Sigmoid colon (tissue), 6 donors: ENCODE measurements at regions not wholly inside any gene's neighbourhood (a gene's known extent, or its start where the extent isn't known, plus 50 kb on each side); places are given as distances from the start of the nearest gene placed in this dataset.
A peak's percentile ranks its signal among the peaks of the same experiment; 100 is the strongest.

Experiments
- DNase-seq: peaks from one replicate; pipeline ENCODE4 v3.0.0-alpha.2; 2019
- H3K27ac ChIP-seq, 4 donors: fragments of 200-600 bp; sonication (generic); one replicate each; pipeline ENCODE4 v1.5.1; 2016 to 2019; ENCODE audit warnings: mild to moderate bottlenecking in 1 of 4
- H3K27me3 ChIP-seq, 3 donors: fragments of 200-600 bp; sonication (generic); one replicate each; pipeline ENCODE4 v1.5.1; 2019; ENCODE audit warnings: mild to moderate bottlenecking in 1 of 3
- H3K36me3 ChIP-seq, 4 donors: fragments of 200-600 bp; sonication (generic); one replicate each; pipeline ENCODE4 v1.5.1; 2016 to 2019
- H3K4me1 ChIP-seq, 4 donors: fragments of 200-600 bp; sonication (generic); one replicate each; pipeline ENCODE4 v1.5.1; 2017 to 2019
- H3K4me3 ChIP-seq, 4 donors: fragments of 200-600 bp; sonication (generic); one replicate each; pipeline ENCODE4 v1.5.1; 2017 to 2019; ENCODE audit warnings: mild to moderate bottlenecking in 2 of 4, moderate library complexity in 1 of 4
- H3K9me3 ChIP-seq, 4 donors: fragments of 200-600 bp in 3 of 4; sonication (generic) in 3 of 4; one replicate each; pipeline versions ENCODE4 v1.5.1 to v1.6.1; 2013 to 2019
- EP300 ChIP-seq, 4 donors: sonication (generic); formaldehyde crosslinking; IDR thresholded peaks; one replicate each; pipeline ENCODE4 v1.6.1; 2017; ENCODE audit warnings: antibody characterized with exemption in 4 of 4
- POLR2A ChIP-seq, 2 donors: fragments of 450-650 bp; IDR thresholded peaks; one replicate each; pipeline ENCODE4 v1.6.1; 2016; ENCODE audit warnings: antibody characterized with exemption in 2 of 2, mild to moderate bottlenecking in 2 of 2, moderate library complexity in 2 of 2
- POLR2AphosphoS5 ChIP-seq, 4 donors: sonication (generic); formaldehyde crosslinking; IDR thresholded peaks; one replicate each; pipeline ENCODE4 v1.6.1; 2017; ENCODE audit warnings: antibody characterized with exemption in 4 of 4
- WGBS, 2 donors: extraction: QIAGEN DNeasy Blood & Tissue Kit; methylation state at CpG; one replicate each; pipeline ENCODE4 v1.1.7; 2013; 5-methylcytosine and 5-hydroxymethylcytosine counted together
- intact Hi-C: fragments of 100-400 bp; cut with DNase I; formaldehyde crosslinking; loops from one replicate; pipeline ENCODE4 v1.15.1; 2023
- TF ChIP-seq, protein P1 (sequence below), 4 experiments: fragments of 450-650 bp in 3 of 4; fragments of 200-600 bp in 1 of 4; IDR thresholded peaks; one replicate each; pipeline ENCODE4 v1.5.1; 2016 to 2019; ENCODE audit warnings: antibody characterized with exemption in 4 of 4, mild to moderate bottlenecking in 3 of 4, moderate library complexity in 2 of 4
- donor health status: healthy with polysubstance abuse.
- donor health status: healthy.

DNA sequence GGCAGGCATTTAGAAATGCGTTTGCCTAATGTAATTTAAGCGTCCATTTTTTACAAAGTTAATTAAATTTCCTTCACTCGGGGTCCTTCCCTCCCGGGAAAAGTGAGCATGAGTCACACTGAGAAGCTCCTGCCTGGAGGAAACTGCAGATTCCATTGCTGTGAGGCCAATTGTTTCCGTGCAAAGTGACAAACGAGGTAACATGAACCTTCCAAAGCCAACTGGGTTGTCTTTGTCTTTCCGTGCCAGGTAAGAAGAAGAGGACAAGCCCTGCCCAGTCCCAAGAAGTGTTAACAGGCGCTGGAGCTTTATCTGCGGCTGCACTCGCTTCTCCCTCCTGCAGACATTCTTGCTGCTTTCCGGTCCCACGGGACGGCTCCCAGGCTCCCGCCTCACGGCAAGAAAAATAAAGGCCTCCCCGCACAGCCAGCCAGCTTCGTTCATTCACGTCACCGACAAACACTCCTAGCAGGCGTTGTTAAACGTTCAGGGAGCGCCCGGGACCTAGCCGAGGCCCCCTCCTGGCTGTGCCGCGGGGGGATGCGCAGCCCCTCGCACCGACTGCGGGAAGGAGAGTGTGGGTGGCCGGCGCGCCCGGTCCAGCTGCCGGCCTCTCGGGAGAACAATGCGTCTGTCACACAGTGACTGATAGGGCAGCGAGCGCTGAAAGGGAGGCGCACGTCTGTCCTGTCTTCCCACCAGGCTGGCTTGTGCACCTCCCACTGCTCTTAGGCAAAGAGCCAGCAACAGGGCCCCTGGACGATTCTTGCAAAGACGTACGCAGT lies 61.5 kb upstream of the HDDC2 start:
- intact Hi-C loops: loop anchor here (5.0 kb wide), 2 partner anchors 51 to 384 kb away; partner anchors contain the start of gene HEY2
- Histone ChIP-seq H3K27me3 (no peaks in the 10 kb centered on the region), H3K36me3 (no peaks in the 10 kb centered on the region), H3K9me3 (no peaks in the 10 kb centered on the region), H3K4me1 (peaks cover 0 to 33% (median 19%) of the 10 kb centered on the region in 4 donors), H3K27ac (peak overlapping the region; percentile 57 to 87 (median 76)), H3K4me3 (peak overlapping the region; percentile 40 to 56 (median 49))
- 2 to 3% methylated on average over 44 of the region's 44 CpGs for WGBS, 2 donors
- DNase-seq: peak; percentile 82
- TF ChIP-seq POLR2A (IDR thresholded peaks at IDR 0.05) (no peak), POLR2AphosphoS5 (IDR thresholded peaks at IDR 0.05) (peak in 3 of 4 donors; percentile 19 to 50 (median 43)), EP300 (IDR thresholded peaks at IDR 0.05) (no peak)
- TF ChIP-seq, protein P1, sequence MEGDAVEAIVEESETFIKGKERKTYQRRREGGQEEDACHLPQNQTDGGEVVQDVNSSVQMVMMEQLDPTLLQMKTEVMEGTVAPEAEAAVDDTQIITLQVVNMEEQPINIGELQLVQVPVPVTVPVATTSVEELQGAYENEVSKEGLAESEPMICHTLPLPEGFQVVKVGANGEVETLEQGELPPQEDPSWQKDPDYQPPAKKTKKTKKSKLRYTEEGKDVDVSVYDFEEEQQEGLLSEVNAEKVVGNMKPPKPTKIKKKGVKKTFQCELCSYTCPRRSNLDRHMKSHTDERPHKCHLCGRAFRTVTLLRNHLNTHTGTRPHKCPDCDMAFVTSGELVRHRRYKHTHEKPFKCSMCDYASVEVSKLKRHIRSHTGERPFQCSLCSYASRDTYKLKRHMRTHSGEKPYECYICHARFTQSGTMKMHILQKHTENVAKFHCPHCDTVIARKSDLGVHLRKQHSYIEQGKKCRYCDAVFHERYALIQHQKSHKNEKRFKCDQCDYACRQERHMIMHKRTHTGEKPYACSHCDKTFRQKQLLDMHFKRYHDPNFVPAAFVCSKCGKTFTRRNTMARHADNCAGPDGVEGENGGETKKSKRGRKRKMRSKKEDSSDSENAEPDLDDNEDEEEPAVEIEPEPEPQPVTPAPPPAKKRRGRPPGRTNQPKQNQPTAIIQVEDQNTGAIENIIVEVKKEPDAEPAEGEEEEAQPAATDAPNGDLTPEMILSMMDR (IDR thresholded peaks at IDR 0.05): no peak

DNA sequence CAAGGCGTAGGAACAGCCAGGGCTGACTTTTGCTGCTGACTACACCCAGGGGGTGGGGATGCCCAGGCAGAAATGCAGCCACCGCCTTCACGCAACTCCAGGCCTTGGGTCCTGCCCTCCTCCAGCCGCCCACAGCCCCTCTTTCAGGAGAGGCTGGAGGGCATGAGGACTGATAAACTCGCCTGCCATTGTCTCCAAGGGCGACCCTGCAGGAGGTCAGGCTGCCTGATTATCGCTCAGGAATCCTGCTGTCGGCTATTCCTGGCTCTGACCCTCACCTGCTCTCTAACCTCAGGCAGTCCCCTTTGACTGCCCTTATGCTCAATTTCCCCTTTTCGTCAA lies 62.0 kb upstream of the HDDC2 start:
- Histone ChIP-seq H3K27me3 (no peaks in the 10 kb centered on the region), H3K36me3 (no peaks in the 10 kb centered on the region), H3K9me3 (no peaks in the 10 kb centered on the region), H3K4me3 (peak overlapping the region in 3 of 4 donors; percentile 44 to 56 (median 54)), H3K4me1 (peaks cover 0 to 33% (median 21%) of the 10 kb centered on the region in 4 donors), H3K27ac (peak overlapping the region; percentile 57 to 87 (median 76))
- DNase-seq: no peak
- no peak for TF ChIP-seq POLR2A (IDR thresholded peaks at IDR 0.05)
- no peak for TF ChIP-seq POLR2AphosphoS5 (IDR thresholded peaks at IDR 0.05)
- TF ChIP-seq, protein P1 (IDR thresholded peaks at IDR 0.05): no peak
- no peak for TF ChIP-seq EP300 (IDR thresholded peaks at IDR 0.05)
- WGBS, 2 donors: 30 to 53% methylated on average over 9 of the region's 9 CpGs
- intact Hi-C loops: loop anchor here (5.0 kb wide), 2 partner anchors 51 to 384 kb away; partner anchors contain the start of gene HEY2

DNA sequence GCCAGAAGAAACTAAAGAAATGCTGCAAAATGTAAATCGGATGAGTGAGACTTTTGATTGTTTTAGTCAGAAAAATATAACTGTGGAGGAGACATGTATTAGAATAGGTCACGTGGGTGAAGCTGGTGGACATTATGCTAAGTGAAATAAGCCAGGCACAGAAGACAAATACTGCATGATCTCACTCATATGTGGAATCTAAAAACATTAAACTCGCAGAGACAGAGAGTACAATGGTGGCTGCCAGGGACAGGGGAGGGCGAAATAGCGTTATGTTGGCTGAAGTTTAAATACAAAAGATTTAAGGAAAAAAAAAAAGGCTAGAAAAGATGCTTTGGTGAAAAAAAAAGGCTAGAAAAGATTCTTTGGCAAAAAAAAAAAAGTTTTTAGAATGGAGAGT lies 63.5 kb upstream of the HDDC2 start:
- H3K4me1 ChIP-seq: peaks cover 0 to 33% (median 22%) of the 10 kb centered on the region in 4 donors
- 81 to 85% methylated on average over 5 of the region's 5 CpGs for WGBS, 2 donors
- H3K27me3 ChIP-seq: no peaks in the 10 kb centered on the region
- intact Hi-C loops: no loop called here
- H3K27ac ChIP-seq: peak overlapping the region in 3 of 4 donors; percentile 10 to 87 (median 84)
- no peak for DNase-seq
- no peaks in the 10 kb centered on the region for H3K36me3 ChIP-seq
- H3K4me3 ChIP-seq: no peak overlapping the region
- TF ChIP-seq EP300 (IDR thresholded peaks at IDR 0.05) (peak in 1 of 4 donors; percentile 34), POLR2AphosphoS5 (IDR thresholded peaks at IDR 0.05) (peak; percentile 39 to 81 (median 70)), POLR2A (IDR thresholded peaks at IDR 0.05) (no peak)
- TF ChIP-seq, protein P1 (IDR thresholded peaks at IDR 0.05): no peak
- no peaks in the 10 kb centered on the region for H3K9me3 ChIP-seq

DNA sequence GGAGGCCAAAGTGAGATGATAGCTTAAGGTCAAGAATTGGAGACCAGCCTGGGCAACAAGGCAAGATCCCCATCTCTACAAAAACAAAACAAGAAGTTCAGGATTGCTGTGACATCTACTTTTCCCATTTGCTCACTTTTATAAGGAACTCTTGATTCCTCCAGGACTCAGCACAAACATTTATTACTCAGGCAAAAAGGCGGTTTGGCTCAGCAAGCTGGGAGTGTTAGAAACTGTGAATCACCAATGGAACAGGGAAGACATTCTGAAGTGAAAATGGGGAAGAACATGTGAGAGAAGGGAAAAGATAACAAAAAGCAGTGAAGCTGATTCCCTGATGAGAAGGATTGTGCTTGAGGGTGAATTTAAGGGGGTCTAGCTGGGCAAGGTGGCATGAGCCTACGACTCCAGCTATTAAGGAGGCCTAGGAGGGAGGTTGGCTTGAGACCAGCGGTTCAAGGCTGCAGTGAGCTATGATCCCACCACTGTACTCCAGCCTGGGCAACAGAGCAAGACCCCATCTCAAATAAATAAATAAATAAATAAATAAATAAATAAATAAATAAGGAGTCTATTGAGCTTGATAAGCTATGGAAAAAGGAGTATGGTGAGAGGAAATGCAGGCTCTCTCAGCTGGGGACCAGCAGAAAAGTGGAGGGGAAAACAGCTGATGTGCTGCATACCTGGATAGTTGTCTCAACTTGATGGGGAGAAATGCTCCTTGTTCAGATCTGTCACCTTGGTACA lies 65.4 kb upstream of the HDDC2 start:
- Histone ChIP-seq H3K27ac (no peak overlapping the region), H3K9me3 (no peaks in the 10 kb centered on the region)
- intact Hi-C loops: no loop called here

More for the DNA sequence above, 65.4 kb upstream of the HDDC2 start:
- Histone ChIP-seq H3K27me3 (no peaks in the 10 kb centered on the region), H3K4me1 (peaks cover 0 to 33% (median 22%) of the 10 kb centered on the region in 4 donors), H3K4me3 (no peak overlapping the region), H3K36me3 (no peaks in the 10 kb centered on the region)
- no peak for TF ChIP-seq EP300 (IDR thresholded peaks at IDR 0.05)
- no peak for TF ChIP-seq POLR2AphosphoS5 (IDR thresholded peaks at IDR 0.05)
- no peak for TF ChIP-seq POLR2A (IDR thresholded peaks at IDR 0.05)
- TF ChIP-seq, protein P1 (IDR thresholded peaks at IDR 0.05): no peak
- DNase-seq: no peak
- WGBS, 2 donors: 89 to 93% methylated on average over 3 of the region's 3 CpGs
